Jurkat, Clone E6-1 (cell line): ENCODE measurements at regions not wholly inside any gene's neighbourhood (a gene's known extent, or its start where the extent isn't known, plus 50 kb on each side); places are given as distances from the start of the nearest gene placed in this dataset.

Source experiments
- DNase-seq: peaks from one replicate; pipeline ENCODE4 v3.0.0-alpha.2; 2011; ENCODE audit warnings: low read depth, low spot score
- H3K4me3 ChIP-seq: 2 replicates; pipeline ENCODE4 v1.5.1; 2011; ENCODE audit warnings: mild to moderate bottlenecking, low read length, control low read depth, moderate library complexity

- DNase-seq: no peak
- no peak overlapping the region for H3K4me3 ChIP-seq
Measured at GRCh38 chr10:24133835-24134234, 75.1 kb upstream of the KIAA1217 start.

GRCh38 chr10:24136070-24136469 is 72.9 kb upstream of the KIAA1217 start:
- no peak for DNase-seq

GRCh38 chr10:24147321-24147720 is 61.6 kb upstream of the KIAA1217 start:
- DNase-seq: no peak
- no peak overlapping the region for H3K4me3 ChIP-seq

More at GRCh38 chr10:24136070-24136469, 72.9 kb upstream of the KIAA1217 start:
- no peak overlapping the region for H3K4me3 ChIP-seq

GRCh38 chr10:24149640-24150039 is 59.3 kb upstream of the KIAA1217 start:
- DNase-seq: no peak
- H3K4me3 ChIP-seq: no peak overlapping the region

GRCh38 chr10:24150853-24151252 is 58.1 kb upstream of the KIAA1217 start:
- H3K4me3 ChIP-seq: no peak overlapping the region
- DNase-seq: no peak

GRCh38 chr10:24152270-24152669 is 56.7 kb upstream of the KIAA1217 start:
- no peak for DNase-seq
- no peak overlapping the region for H3K4me3 ChIP-seq

GRCh38 chr10:24153031-24153430 is 55.9 kb upstream of the KIAA1217 start:
- H3K4me3 ChIP-seq: no peak overlapping the region
- no peak for DNase-seq

GRCh38 chr10:24153537-24153936 is 55.4 kb upstream of the KIAA1217 start:
- DNase-seq: no peak
- no peak overlapping the region for H3K4me3 ChIP-seq

- H3K4me3 ChIP-seq: no peak overlapping the region
- no peak for DNase-seq
Measured at GRCh38 chr10:24156686-24157085, 52.3 kb upstream of the KIAA1217 start.

GRCh38 chr10:24157567-24157966 is 51.4 kb upstream of the KIAA1217 start:
- no peak for DNase-seq

More at GRCh38 chr10:24157567-24157966, 51.4 kb upstream of the KIAA1217 start:
- H3K4me3 ChIP-seq: no peak overlapping the region
